GM21717 (cell line): ENCODE measurements at regions not wholly inside any gene's neighbourhood (a gene's known extent, or its start where the extent isn't known, plus 50 kb on each side); places are given as distances from the start of the nearest gene placed in this dataset.
"Not testable (repeated sequence)": the region's sequence is repeated elsewhere in the genome, so short reads cannot be mapped to it uniquely, and the experiment has no call there.

Source experiments
- ATAC-seq: cut with Tn5 transposase; IDR thresholded peaks from one replicate; pipeline ENCODE4 v1.9.1; 2021; ENCODE audit warnings: mild to moderate bottlenecking, moderate library complexity; ENCODE audit not compliant: unreplicated experiment

DNA sequence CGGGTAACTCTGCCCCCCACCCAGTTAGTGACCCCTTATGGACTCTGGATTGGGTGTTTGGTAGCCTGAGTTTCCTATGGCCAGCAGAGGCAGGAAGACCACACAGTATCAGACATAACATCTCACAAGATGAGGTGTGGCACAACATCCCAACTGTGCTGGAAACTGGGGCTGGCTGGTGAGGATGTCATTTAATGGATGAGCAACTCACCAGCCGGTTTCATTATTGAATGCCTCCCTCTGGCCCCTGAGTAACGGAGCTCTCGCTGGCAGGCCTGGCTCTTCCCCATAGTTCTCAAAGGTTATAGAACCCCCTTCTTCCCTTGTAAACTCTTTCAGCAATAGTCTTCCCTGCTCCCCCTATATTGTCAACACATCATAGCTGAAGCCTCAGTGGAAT is 195.0 kb downstream of the BCL11A start:
- no peak for ATAC-seq

DNA sequence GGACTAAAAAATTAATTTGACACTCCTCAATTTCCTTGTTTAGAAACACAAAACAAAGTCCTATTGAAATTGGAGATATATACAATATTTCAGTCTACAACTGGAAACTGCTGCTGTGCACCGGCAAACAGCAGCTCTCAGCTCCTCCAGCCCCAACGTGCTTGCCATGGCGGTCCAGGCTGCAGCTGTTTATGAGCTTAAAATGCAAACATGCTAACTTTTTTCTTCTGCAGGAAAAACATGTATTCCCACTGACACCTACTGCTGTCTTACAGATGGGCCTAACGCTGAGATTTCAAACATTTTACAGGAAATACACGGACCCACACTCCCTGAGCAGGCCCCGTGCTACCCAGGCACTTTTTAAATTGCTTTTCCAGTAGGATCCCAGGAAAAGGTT is 195.5 kb downstream of the BCL11A start:
- ATAC-seq = no peak

DNA sequence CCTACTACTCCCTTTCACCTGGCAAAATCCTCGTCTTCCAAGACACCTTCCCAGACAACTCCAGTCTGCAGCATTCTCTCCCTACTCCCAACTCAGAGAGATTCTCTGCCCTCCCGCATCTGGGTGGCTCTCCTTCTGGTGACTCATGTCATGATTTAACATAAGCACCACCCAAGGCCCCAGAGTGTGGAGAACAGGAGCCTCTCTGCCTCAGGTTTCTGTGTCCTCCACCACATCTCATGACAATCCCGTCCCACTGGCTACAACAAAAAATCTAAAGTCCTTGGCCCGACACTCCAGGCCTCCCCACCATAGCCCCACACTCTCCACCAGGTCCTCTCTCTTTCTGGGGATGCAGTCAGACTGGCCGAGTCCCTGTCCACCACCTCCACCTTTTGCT is 197.1 kb downstream of the BCL11A start:
- ATAC-seq = peak; percentile 19

DNA sequence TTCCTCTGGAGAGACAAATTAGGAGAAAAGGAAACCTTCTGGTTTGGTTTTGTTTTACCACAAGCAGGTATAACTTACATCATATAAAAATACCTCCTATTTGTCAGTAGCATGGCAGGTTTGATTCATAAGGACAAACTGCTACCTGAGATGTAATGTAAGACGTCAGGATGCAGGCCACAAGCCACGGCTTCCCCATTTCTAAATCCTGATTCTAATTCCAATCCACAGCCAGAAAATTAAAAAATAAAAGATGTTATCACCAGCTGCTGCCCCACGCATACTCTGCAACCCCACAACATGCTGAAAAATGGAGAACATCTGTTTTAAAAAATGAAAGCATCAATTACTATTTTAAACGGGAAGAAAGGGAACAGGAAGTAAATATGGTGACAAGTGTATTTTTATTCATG is 197.6 kb downstream of the BCL11A start:
- ATAC-seq = no peak

DNA sequence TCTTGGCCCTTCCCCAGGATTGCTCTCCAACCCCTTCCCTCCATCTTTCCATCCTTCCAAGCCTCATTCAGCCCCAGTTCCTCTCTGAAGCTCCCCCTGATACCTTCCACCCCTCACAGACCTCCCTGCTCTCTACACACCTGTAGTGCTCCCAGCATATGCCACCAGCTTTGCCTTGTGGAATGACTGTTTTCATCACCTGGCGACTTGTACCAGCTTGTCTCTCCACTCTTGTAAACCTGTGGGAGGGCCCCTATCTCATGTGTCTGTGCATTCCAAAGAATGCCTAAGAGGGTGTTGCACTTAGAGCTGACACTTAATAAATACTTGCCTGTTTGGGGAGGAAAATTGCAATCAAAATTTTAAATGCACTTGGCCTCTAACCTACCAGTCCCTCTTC is 198.7 kb downstream of the BCL11A start:
- no peak for ATAC-seq

DNA sequence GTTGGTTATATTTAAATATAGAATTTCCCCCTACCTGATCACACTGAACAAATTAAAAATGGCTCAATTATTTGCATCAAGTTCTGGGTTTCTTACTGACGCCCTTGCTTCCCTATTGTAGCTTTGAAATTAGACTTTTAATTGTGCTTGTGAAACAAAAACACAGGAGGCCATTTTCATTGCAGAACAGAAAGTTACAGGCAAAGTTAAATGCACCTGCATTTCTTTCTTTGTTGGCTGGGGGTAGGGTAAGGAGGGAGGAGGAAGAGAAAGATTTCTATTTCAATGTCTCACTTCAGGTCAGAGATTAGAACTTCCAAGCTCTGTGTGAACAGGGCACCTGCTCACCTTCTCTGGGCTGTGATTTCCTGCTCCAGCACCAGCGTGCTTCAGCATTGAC is 199.6 kb downstream of the BCL11A start:
- ATAC-seq = peak; percentile 38

DNA sequence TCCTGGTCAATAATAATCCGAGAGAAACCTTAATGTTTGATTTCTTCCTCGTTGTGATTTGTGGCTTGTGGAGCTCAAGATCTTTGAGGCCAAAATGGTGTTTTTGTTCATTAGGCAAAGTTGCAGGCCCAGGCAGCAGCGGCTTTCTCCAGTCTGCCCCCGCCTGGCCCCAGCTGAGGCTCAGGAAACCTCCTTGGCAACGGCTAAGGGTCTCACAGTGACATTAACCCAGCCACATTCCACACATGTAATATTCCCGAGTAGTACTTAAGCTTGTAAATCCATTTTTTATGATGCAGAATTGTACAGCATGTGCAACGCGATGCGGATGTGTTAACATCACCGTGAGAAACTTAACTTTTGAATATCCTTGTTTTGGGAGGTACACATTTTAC is 200.1 kb downstream of the BCL11A start:
- peak; percentile 8 for ATAC-seq

DNA sequence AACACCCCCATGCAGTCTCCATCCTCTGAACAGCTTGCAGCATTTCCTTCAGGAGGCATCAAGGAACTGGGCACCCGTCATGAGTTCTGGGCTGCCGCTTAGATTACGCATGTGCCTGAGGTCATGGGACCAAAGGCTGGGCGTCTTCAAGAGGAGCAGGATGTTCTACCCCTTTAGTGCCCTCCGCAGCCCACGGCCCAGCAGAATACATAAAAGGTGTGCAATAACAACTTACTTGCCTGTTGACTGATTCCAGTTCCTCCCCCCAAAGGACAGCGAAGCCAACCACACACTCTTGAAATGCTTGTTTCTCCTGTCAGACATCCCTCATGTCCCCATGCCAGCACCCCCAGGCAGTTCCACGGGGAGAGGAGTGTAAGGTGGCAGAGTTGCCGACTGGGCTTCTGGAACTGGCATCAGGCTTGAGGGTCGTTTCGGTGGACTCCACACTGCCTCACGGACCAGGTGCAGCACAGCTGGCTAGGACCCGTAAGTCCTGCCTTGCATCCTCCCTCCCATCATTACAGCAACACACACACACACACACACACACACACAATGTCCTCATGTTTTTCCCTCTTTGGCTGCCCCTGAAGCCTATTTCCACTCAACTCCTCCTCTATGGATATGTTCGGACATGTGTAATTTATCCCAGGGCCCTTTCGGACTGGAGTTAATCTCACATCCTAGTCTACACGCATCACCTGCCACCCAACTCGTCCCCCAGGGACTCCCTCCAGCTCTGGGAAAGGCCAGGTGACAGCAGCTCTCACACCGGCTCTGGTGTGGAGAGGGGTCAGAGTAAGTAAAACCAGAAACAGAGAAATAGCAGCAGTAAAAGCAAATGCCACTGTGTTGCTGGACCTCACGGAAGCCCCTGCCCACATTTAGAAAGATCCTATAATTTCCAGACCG is 200.7 kb downstream of the BCL11A start:
- no peak for ATAC-seq

DNA sequence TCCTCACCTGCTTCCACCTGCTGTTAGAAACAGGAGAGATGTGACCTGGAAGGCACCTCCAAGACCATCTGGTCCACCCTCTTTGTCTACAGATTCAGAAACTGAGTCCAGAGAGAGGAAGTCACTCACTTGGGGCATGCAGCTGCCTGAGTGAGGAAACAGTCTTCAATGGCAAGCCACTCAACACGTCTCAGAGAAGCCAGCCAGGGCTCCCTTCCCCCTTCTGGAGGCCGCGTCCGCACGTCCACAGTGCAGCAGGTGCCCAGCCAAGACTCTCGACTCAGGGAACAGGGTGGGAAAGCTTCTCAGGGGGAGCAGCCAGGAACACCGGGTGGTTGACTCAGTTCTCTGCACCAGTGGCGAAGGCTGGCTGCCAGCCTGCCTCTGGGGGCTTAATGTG is 201.7 kb downstream of the BCL11A start:
- ATAC-seq = peak; percentile 28

DNA sequence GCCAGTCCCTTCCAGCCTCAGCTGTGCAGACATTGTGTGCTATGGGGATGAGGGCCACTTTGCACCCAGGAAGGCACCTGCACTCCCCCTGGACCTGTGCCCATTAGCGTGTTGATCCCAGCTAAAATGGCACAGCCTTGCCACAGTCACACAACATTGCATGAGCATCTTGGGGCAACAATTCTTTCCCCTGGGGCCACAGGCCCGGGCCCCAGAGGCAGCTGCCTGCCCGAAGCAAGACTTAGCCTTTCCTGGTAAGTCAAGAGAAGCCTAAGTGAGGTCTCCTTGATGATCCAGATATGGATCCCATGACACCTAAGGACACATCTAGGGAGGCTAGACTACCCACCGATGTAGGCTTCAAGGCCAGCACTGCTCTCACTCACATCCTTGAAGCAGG is 202.1 kb downstream of the BCL11A start:
- ATAC-seq = peak; percentile 1

DNA sequence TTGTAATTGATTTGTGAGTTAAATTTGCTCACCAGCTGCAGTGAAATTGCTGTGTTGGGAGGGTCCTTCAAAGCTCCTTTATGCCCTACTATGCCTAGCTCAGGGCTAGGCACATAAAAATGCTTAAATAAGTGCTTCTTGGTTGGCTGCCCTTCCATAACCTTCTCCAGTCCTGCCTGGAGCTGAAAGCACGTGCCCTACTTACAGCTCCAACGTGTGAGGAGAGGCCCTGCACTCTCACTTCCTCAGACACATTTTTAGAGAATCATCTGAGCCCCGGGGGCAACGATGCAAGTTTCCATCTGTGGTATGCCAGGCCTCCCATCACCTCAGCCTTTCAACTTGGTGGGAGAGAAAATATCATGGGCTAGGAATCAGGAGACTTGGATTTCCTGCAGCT is 202.7 kb downstream of the BCL11A start:
- no peak for ATAC-seq

DNA sequence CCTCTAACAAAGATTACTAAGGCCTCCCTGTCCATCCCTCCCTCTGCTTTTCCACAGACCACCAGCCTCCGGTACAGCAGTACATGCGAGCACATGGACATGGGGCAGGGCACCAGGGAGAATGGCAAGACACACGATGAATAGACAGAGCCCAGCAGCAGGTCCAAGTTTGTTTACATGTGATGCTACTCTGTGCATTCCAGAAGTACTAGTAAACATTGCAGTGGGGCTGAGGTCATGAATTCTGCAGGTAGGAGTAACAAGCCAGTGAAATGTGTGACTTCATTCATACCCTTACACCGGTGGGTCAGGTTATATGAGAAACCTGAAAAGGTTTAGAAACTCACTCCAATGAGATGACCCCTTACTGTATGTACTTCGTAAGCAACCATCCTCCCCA is 205.7 kb downstream of the BCL11A start:
- no peak for ATAC-seq

DNA sequence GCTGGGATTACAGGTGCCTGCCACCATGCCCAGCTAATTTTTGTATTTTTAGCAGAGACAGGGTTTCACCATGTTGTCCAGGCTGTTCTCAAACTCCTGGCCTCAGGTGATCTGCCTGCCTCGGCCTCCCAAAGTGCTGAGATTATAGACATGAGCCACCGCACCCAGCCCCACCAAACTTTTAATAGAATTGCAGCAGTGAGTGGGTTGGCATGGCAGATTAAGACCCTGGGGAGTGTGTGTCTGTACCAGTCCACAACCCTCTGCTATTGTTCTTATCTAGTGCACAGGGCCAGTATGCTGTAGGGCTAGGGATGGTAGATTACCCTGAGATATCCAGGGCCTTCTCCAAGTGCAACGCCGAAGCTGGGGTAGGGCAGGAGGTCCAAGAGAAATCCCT is 211.0 kb downstream of the BCL11A start:
- not testable (repeated sequence) for ATAC-seq

DNA sequence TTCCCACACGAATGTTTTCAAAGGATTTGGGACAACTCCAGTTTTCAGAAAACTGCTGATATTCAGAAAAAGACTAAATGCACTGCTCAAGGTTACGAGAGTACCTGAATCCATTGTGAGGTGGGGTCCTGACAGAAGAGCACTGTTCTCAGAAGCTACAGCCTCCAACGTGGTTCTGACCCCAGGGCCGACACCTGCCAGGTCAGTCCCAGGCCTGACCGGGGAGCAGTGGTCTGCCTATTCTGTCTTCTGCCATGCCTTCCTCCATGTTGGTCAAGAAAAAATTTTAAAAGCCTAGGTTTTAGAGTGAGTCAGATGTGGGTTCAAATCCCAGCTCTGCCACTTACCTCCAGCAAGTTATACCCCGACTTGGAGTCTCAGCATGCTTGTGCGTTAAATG is 212.3 kb downstream of the BCL11A start:
- no peak for ATAC-seq

DNA sequence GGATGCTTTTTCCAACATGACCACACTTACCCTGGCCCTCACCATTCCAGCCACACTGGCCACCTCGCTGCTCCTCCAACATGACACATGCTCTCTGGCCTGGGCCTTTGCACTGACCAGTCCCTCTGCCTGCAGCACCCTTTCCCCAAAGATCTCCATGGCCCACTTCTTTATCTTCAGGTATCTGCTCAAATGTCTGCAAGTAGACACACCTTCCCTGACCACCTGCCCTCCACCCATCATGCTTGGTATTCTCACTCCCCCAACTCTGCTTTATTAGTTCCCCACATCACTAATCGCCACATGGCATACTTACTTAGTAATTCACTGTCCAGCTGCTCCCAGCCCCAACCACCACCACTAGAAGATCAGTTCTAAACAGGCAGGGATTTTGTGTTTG is 214.2 kb downstream of the BCL11A start:
- no peak for ATAC-seq

DNA sequence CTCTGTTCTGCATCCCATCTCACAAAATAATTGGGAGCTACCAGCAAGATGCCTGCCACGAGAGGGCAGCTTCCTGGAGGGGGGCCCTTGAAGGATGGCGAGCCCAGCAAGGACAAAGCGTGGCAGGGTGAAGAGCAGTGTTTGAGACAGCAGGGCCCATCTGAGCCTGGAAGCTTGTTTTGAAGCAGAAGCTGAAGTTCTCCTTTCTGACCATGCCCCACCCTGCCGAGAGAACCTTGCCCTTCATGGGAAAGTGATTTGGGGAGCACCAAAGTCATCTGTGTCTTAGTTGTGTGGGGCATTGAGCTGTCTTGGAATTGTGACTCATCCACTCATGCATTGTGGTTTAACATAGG is 216.3 kb downstream of the BCL11A start:
- no peak for ATAC-seq

DNA sequence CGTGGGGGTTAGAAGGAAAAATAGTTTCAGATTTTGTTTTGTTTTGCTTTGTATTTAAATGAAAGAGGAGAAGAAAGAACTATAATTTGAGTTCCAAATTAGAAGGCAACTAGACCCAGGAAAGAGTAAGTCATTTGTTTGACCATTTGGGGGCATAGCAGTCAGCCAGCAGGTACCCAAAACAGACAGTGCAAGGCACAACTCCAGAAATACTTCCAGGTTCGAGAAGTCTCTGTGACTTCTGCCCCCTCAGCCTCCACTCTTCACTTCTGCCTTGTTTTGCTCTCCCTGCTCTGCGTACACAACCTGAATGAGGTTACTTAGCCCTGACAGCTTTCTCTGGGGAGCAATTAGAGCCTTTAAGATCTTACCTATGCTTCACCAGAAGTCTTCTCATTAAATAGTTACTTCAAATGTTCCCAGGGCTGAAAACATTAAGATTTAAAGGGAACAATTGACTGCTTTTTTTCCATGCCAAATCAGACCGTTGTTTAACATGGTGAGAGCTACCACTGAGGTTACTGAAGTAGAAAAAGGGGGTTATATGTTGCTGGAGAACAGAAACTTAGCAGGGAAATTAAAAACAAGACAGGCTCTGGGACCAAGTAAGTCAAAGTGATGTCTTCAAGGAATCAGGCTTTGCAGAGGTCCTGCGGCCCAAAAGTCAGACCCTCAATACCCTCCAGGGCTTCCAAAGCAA is 216.9 kb downstream of the BCL11A start:
- ATAC-seq = peak; percentile 40

DNA sequence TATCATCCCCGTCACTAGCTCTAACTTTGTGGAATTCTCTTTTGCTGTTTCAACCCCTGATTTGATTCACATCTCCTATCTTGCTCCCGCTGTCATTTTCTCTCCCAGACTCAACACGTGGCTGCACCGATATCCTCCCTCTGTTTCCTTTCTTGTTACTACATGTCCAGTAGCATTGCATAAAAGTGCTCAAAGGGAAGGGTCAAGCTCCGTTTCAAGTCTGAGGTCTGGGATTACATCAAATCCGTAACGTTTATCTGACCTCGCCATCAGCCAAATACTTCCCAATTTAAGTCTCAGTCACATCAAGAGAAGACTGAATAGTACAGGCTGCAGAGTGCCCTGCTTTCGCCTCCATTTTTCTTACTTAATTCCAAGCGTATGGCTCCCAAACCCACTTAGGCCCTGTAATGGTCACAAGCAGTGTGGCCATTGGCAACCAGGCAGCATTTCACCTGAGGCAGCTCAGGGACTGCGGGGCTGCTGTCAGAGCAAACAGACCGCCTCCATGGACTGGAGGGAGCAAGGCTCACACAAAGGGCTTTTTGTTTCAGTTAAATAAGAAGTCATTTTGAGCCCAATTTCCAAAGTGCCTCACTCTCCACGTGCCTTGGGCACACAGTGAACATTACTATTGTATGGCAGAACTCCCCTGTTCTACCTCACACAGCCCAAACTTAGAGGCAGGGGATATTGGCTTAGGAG is 217.8 kb downstream of the BCL11A start:
- no peak for ATAC-seq

DNA sequence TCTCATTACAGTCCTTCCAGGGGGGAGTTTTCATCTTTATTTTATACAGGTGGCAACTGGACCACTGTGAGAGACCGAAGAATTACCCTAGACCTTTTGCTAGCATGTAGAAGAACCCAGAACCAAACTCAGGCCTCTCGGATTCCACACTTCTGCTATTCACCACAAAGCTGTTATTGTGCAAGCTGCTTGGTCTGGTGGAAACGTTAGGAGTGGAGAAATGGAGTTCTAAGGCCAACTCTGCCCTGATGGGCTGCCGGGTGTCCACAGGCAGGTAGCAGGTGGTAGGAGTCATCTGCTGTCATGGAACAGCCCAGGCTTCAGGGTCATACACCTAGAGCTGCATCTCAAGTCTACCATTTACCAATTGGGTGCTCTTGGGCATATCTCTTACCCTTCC is 218.8 kb downstream of the BCL11A start:
- no peak for ATAC-seq

DNA sequence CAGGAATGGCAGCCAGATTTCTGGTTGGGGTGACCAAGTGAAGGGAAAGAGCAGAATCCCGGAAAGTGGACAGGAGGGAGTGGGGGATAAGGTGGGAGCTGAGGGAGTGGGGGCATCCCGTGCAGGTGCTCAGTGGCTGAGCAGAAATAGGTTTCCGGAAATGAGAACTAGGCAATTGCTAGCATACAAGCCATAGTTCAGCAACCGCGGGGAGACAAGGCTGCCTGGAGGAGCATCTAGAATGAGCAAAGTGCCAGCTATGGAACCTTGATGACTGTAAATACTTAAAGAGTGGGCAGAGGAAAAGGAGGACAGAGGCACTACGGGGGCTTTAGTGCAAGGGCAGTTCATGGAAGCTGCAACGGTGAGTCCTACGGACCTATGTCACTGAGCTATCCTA is 220.2 kb downstream of the BCL11A start:
- ATAC-seq = no peak

DNA sequence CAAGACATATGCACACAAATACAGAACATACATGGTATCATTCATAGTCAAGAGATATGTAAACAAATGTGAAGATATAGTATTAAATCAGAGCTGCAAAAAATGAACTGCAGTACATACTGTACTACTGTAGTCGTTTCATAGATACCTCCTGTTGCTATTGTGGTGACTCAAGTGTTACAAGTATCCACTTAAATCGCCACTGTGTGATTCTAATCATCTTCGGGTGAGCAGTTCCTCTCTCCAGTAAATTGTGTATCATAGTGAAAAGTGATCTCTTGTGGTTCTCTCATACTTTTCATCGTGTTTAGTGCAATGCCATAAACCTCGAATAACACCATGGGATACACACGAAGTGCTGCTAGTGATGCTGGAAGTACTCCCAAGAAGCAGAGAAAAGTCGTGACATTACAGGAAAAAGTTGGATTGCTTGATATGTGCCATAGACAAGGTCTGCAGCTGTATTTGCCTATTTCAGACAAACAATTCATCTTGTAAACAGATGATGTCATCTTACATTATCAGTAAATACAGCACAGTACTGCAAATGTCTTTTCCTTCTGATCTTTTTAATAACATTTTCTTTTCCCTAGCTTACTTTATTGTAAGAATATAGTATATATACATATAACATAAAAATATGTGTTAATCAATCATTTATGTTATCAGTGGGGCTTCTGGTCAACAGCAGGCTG is 222.2 kb downstream of the BCL11A start:
- ATAC-seq = no peak
